Neural cell (in vitro differentiated cells): ENCODE measurements at regions not wholly inside any gene's neighbourhood (a gene's known extent, or its start where the extent isn't known, plus 50 kb on each side); places are given as distances from the start of the nearest gene placed in this dataset.

Experiments used
- H2AFZ ChIP-seq: fragments of 200-600, 300-800 bp; sonication (generic), shearing (Covaris generic); 2 replicates; pipeline ENCODE4 v1.6.0; 2014; ENCODE audit warnings: low read depth, mild to moderate bottlenecking, antibody characterized with exemption, low read length, moderate library complexity
- H3F3A ChIP-seq: fragments of 200-600 bp; shearing (Covaris generic); 2 replicates; pipeline ENCODE4 v1.6.1; 2016; ENCODE audit warnings: mild to moderate bottlenecking, moderate library complexity, mixed read lengths, antibody characterized with exemption, low read length; ENCODE audit not compliant: insufficient read depth, poor library complexity, severe bottlenecking
- H3K27ac ChIP-seq: fragments of 200-600, 300-800 bp; sonication (generic), shearing (Covaris generic); 2 replicates; pipeline ENCODE4 v1.5.1; 2014; ENCODE audit warnings: mild to moderate bottlenecking, low read length, moderate library complexity
- H3K27me3 ChIP-seq: fragments of 300-800, 200-600 bp; sonication (generic), shearing (Covaris generic); 2 replicates; pipeline ENCODE4 v1.6.0; 2014; ENCODE audit warnings: mild to moderate bottlenecking, low read depth, low read length, moderate library complexity; ENCODE audit not compliant: insufficient read depth
- H3K36me3 ChIP-seq: fragments of 300-800, 200-600 bp; sonication (generic), shearing (Covaris generic); 2 replicates; pipeline ENCODE4 v1.5.1; 2014; ENCODE audit warnings: mild to moderate bottlenecking, antibody characterized with exemption, low read length, moderate library complexity; ENCODE audit not compliant: insufficient read depth
- H3K4me2 ChIP-seq: fragments of 300-800, 200-600 bp; sonication (generic), shearing (Covaris generic); 2 replicates; pipeline ENCODE4 v1.6.0; 2014; ENCODE audit warnings: mild to moderate bottlenecking, low read length
- H3K4me3 ChIP-seq: fragments of 300-800, 200-600 bp; sonication (generic), shearing (Covaris generic); 2 replicates; pipeline ENCODE4 v1.5.1; 2014; ENCODE audit warnings: mild to moderate bottlenecking, low read length, moderate library complexity
- H3K79me2 ChIP-seq: fragments of 200-600 bp; shearing (Covaris generic); replicated peaks from 2 replicates; pipeline ENCODE4 v1.6.0; 2014; ENCODE audit warnings: mild to moderate bottlenecking, low read length, moderate library complexity; ENCODE audit not compliant: insufficient read depth
- H3K9ac ChIP-seq: fragments of 300-800, 200-600 bp; sonication (generic), shearing (Covaris generic); 2 replicates; pipeline ENCODE4 v1.6.1; 2016; ENCODE audit warnings: mild to moderate bottlenecking, low read length, mixed read lengths
- H3K9me2 ChIP-seq: fragments of 200-600 bp; shearing (Covaris generic); 2 replicates; pipeline ENCODE4 v1.6.1; 2016; ENCODE audit warnings: mild to moderate bottlenecking, low read length, mixed read lengths; ENCODE audit not compliant: insufficient read depth
- H3K9me3 ChIP-seq: fragments of 200-600, 300-800 bp; sonication (generic), shearing (Covaris generic); 2 replicates; pipeline ENCODE4 v1.6.1; 2016; ENCODE audit warnings: mild to moderate bottlenecking, mixed run types, low read length, moderate library complexity, mixed read lengths
- H4K20me1 ChIP-seq: fragments of 200-600 bp; shearing (Covaris generic); 2 replicates; pipeline ENCODE4 v1.6.1; 2016; ENCODE audit warnings: mild to moderate bottlenecking, mixed run types; ENCODE audit not compliant: insufficient read depth
- EP300 ChIP-seq: fragments of 450-650 bp; conservative IDR thresholded peaks from 2 replicates; pipeline ENCODE4 v1.6.1; 2014; ENCODE audit warnings: antibody characterized with exemption, mild to moderate bottlenecking, moderate library complexity; ENCODE audit not compliant: poor library complexity, severe bottlenecking
- EZH2 ChIP-seq: fragments of 200-600, 300-800 bp; shearing (Covaris generic), sonication (generic); IDR thresholded peaks from 2 replicates; pipeline ENCODE4 v1.6.1; 2014; ENCODE audit warnings: antibody characterized with exemption, low read length, borderline replicate concordance, mild to moderate bottlenecking; ENCODE audit not compliant: insufficient read depth, poor library complexity, severe bottlenecking
- MXI1 ChIP-seq: fragments of 450-650 bp; conservative IDR thresholded peaks from 2 replicates; pipeline ENCODE4 v1.6.1; 2014; ENCODE audit warnings: antibody characterized with exemption, mild to moderate bottlenecking; ENCODE audit not compliant: poor library complexity, severe bottlenecking
- POLR2AphosphoS5 ChIP-seq: IDR thresholded peaks from 2 replicates; pipeline ENCODE4 v1.6.1; 2012
- RAD21 ChIP-seq: fragments of 450-650 bp; conservative IDR thresholded peaks from 2 replicates; pipeline ENCODE4 v1.6.1; 2014; ENCODE audit warnings: antibody characterized with exemption, mild to moderate bottlenecking, moderate library complexity
- SMC3 ChIP-seq: fragments of 450-650 bp; conservative IDR thresholded peaks from 2 replicates; pipeline ENCODE4 v1.6.1; 2014; ENCODE audit warnings: antibody characterized with exemption, mild to moderate bottlenecking, moderate library complexity; ENCODE audit not compliant: poor library complexity
- TAF1 ChIP-seq: IDR thresholded peaks from 2 replicates; pipeline ENCODE4 v1.6.1; 2012; ENCODE audit warnings: low read depth
- TF ChIP-seq, protein P1 (sequence below): IDR thresholded peaks from 2 replicates; pipeline ENCODE4 v1.6.1; 2012; ENCODE audit warnings: borderline replicate concordance
- TF ChIP-seq, protein P2 (sequence below): fragments of 450-650 bp; IDR thresholded peaks from 2 replicates; pipeline ENCODE4 v1.5.1; 2014; ENCODE audit warnings: antibody characterized with exemption, mild to moderate bottlenecking, moderate library complexity; ENCODE audit not compliant: poor library complexity, severe bottlenecking

DNA sequence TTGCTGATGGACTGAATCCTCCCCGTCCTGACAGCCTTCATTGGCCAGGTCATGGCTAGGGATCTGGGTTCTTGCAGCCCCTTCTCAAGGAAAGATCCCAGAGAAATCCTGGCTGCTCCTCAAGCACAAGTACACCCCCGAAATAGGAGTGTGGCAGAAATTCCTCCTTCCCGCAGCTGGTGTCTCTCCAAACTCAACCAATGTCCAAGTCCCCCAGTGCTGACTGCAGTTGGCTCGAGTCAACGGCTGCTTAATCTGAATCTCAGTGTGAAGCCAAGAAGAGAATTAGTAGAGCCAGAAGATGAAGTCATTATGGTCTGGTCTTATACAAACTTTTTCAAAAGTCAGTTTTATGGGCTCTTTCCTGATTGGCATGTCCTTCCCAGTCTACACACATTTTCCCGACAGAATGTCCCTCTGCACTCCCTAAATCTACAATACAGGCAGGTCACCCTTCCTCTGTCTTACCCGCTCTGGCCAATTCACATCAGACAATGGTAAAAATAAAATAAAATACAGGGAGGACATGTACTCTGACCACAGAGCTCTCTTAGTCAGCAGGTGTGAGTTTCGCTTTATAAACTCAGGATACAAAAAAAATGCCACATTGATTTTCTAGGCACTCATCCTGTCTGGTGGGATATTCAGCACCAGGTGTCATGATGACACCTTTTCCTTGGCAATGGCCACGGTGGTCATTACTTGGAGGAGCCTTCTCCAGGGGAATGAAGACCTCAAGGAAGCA lies 76.9 kb upstream of the PAPOLG start:
- no peaks in the 10 kb centered on the region for H3K9me3 ChIP-seq
- H3K79me2 ChIP-seq, result no peaks in the 10 kb centered on the region
- no peaks in the 10 kb centered on the region for H3K9me2 ChIP-seq
- H3K27ac ChIP-seq, result no peak overlapping the region
- no peaks in the 10 kb centered on the region for H4K20me1 ChIP-seq
- no peak overlapping the region for H3K9ac ChIP-seq
- no peak for TF ChIP-seq MXI1
- TF ChIP-seq RAD21, result no peak
- TF ChIP-seq, protein P1, sequence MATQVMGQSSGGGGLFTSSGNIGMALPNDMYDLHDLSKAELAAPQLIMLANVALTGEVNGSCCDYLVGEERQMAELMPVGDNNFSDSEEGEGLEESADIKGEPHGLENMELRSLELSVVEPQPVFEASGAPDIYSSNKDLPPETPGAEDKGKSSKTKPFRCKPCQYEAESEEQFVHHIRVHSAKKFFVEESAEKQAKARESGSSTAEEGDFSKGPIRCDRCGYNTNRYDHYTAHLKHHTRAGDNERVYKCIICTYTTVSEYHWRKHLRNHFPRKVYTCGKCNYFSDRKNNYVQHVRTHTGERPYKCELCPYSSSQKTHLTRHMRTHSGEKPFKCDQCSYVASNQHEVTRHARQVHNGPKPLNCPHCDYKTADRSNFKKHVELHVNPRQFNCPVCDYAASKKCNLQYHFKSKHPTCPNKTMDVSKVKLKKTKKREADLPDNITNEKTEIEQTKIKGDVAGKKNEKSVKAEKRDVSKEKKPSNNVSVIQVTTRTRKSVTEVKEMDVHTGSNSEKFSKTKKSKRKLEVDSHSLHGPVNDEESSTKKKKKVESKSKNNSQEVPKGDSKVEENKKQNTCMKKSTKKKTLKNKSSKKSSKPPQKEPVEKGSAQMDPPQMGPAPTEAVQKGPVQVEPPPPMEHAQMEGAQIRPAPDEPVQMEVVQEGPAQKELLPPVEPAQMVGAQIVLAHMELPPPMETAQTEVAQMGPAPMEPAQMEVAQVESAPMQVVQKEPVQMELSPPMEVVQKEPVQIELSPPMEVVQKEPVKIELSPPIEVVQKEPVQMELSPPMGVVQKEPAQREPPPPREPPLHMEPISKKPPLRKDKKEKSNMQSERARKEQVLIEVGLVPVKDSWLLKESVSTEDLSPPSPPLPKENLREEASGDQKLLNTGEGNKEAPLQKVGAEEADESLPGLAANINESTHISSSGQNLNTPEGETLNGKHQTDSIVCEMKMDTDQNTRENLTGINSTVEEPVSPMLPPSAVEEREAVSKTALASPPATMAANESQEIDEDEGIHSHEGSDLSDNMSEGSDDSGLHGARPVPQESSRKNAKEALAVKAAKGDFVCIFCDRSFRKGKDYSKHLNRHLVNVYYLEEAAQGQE, result no peak
- no peak for TF ChIP-seq EZH2
- no peak for TF ChIP-seq EP300
- TF ChIP-seq, protein P2, sequence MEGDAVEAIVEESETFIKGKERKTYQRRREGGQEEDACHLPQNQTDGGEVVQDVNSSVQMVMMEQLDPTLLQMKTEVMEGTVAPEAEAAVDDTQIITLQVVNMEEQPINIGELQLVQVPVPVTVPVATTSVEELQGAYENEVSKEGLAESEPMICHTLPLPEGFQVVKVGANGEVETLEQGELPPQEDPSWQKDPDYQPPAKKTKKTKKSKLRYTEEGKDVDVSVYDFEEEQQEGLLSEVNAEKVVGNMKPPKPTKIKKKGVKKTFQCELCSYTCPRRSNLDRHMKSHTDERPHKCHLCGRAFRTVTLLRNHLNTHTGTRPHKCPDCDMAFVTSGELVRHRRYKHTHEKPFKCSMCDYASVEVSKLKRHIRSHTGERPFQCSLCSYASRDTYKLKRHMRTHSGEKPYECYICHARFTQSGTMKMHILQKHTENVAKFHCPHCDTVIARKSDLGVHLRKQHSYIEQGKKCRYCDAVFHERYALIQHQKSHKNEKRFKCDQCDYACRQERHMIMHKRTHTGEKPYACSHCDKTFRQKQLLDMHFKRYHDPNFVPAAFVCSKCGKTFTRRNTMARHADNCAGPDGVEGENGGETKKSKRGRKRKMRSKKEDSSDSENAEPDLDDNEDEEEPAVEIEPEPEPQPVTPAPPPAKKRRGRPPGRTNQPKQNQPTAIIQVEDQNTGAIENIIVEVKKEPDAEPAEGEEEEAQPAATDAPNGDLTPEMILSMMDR, result no peak
- TF ChIP-seq SMC3, result no peak
- TF ChIP-seq POLR2AphosphoS5, result no peak
- no peak for TF ChIP-seq TAF1
- H3K27me3 ChIP-seq, result no peaks in the 10 kb centered on the region
- no peaks in the 10 kb centered on the region for H3F3A ChIP-seq
- H2AFZ ChIP-seq, result no peak overlapping the region
- H3K4me2 ChIP-seq, result no peak overlapping the region
- H3K36me3 ChIP-seq, result no peaks in the 10 kb centered on the region
- H3K4me3 ChIP-seq, result no peak overlapping the region

DNA sequence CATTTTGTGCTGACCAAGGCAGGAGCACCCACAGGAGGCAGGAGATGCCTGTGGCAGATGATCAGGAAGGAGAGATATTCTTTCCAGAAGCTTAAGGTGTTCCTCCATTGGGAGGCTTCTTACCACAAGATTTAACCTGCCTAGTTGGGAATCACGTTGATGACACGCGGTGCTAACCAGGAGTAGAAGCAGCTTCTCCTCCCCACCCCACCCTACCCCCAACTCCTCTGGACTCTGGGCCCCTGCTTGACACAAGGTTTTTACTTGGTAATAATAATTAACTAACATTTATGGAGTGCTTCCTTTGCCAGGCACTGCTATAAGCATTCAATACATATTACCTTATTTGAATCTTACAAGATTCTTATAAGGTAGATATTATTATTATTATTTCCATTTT lies 62.5 kb upstream of the PAPOLG start:
- H3K9me3 ChIP-seq, result no peaks in the 10 kb centered on the region
- H4K20me1 ChIP-seq, result no peaks in the 10 kb centered on the region
- H3F3A ChIP-seq, result no peaks in the 10 kb centered on the region
- TF ChIP-seq EZH2, result no peak
- TF ChIP-seq TAF1, result no peak
- TF ChIP-seq, protein P2, result no peak
- no peak for TF ChIP-seq EP300
- no peak for TF ChIP-seq POLR2AphosphoS5
- TF ChIP-seq RAD21, result no peak
- TF ChIP-seq SMC3, result no peak
- no peak for TF ChIP-seq MXI1
- TF ChIP-seq, protein P1, result no peak
- H3K27me3 ChIP-seq, result no peaks in the 10 kb centered on the region
- H3K79me2 ChIP-seq, result no peaks in the 10 kb centered on the region
- H2AFZ ChIP-seq, result no peak overlapping the region
- no peak overlapping the region for H3K4me2 ChIP-seq
- no peaks in the 10 kb centered on the region for H3K9me2 ChIP-seq
- no peak overlapping the region for H3K9ac ChIP-seq
- H3K27ac ChIP-seq, result no peak overlapping the region
- no peaks in the 10 kb centered on the region for H3K36me3 ChIP-seq
- H3K4me3 ChIP-seq, result no peak overlapping the region
